ENCODE measurements at regions not wholly inside any gene's neighbourhood (a gene's known extent, or its start where the extent isn't known, plus 50 kb on each side); places are given as distances from the start of the nearest gene placed in this dataset.

DNA sequence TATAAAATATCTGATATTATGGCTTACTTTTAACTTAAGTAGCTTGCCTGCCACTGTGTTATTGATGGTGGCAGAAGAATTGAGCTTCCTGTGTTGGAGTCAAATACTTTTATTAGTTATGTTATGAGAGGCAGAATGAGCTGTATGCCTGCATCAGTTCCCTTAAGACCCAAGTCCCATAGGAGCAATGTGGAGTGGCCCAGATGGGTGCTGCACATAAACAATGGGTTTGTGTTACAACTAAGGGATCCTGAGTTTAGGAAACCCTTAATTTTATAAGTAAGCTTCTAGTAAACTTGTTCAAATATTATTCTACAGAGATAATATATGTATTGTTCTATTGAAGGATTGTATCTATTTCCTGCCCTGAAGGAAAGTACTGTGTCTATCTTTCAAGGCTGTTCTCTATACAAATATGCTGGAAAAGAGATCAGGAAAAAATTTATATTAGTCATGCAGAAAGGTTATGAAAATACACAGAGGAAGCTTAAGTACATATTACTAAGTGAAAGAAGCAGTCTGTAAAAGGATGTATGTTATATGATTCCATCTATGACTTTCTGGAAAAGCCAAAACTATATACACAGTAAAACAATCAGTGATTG is 2018.0 kb upstream of the PCDH20 start:
- no peak overlapping the region for H3K4me3 ChIP-seq (ENCODE audit: low read depth, low read length)
- DNase-seq (ENCODE audit: low read depth), result no peak
- in situ Hi-C loops (cut with HindIII; ENCODE audit: low sequenced_read_pairs), result no loop called here
- TF ChIP-seq, protein P1, sequence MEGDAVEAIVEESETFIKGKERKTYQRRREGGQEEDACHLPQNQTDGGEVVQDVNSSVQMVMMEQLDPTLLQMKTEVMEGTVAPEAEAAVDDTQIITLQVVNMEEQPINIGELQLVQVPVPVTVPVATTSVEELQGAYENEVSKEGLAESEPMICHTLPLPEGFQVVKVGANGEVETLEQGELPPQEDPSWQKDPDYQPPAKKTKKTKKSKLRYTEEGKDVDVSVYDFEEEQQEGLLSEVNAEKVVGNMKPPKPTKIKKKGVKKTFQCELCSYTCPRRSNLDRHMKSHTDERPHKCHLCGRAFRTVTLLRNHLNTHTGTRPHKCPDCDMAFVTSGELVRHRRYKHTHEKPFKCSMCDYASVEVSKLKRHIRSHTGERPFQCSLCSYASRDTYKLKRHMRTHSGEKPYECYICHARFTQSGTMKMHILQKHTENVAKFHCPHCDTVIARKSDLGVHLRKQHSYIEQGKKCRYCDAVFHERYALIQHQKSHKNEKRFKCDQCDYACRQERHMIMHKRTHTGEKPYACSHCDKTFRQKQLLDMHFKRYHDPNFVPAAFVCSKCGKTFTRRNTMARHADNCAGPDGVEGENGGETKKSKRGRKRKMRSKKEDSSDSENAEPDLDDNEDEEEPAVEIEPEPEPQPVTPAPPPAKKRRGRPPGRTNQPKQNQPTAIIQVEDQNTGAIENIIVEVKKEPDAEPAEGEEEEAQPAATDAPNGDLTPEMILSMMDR (IDR thresholded peaks at IDR 0.05; ENCODE audit: low read depth, low read length, missing control alignments), result no peak

DNA sequence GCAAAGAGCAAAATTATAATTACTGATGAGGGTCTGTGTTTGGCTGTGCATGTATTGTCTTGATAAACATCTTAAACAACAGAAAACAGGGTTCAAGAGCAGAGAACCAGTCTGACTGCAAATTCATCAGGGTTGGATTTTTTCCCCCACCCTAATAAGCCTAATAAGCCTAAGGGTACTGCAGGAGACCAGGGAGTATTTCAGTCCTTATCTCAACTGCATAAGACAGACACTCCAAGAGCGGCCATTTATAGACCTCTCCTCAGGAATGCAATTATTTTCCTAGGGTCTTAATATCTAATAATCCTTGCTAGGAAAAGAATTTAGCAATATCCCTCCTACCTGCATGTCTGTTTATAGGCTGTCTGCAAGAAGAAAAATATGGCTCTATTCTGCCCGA is 2011.5 kb upstream of the PCDH20 start:
- TF ChIP-seq, protein P1 (IDR thresholded peaks at IDR 0.05; ENCODE audit: low read depth, low read length, missing control alignments), result no peak
- in situ Hi-C loops (cut with HindIII; ENCODE audit: low sequenced_read_pairs), result no loop called here
- no peak for DNase-seq (ENCODE audit: low read depth)
- H3K4me3 ChIP-seq (ENCODE audit: low read depth, low read length), result no peak overlapping the region

DNA sequence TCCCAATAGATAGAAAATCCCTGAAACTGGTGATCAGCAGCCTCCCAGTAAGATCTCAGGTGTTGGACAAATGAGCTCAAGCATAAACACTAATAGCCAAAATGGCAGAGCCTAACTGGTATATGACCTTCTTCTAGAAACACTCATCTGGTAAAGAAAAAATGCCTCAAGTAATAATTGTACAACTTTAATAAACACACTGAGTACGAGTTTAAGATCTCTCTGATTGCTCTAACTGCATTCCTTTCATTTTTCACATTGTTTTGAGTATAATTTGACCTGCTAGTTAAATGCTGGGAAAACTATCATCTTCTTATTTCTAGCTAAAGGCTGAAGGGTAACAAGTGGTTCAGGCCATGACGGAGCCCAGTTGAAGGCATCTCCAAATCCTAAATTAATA is 2009.5 kb upstream of the PCDH20 start:
- TF ChIP-seq, protein P1 (IDR thresholded peaks at IDR 0.05; ENCODE audit: low read depth, low read length, missing control alignments), result no peak

DNA sequence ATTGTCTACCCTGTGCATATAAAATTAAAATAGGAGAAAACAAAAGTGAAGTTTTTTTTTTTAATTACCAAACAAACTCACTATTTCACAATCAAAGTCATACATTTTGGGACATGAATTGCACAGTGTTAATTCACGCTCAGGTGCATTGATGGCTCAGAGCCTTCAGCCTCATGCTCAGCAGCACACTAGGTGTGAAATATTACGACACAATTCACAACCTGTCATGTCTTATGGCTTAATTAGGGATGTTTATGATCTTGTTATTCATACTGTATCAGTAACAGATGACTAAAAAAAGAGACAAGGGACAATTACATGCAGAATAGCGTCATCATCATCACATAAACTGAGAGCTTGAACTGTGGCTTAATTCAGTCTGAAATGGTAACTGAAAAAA is 2005.5 kb upstream of the PCDH20 start:
- TF ChIP-seq, protein P1 (IDR thresholded peaks at IDR 0.05; ENCODE audit: low read depth, low read length, missing control alignments), result no peak
- no peak for DNase-seq (ENCODE audit: low read depth)
- in situ Hi-C loops (cut with HindIII; ENCODE audit: low sequenced_read_pairs), result no loop called here
- H3K4me3 ChIP-seq (ENCODE audit: low read depth, low read length), result no peak overlapping the region

More for the DNA sequence above, 2009.5 kb upstream of the PCDH20 start:
- in situ Hi-C loops (cut with HindIII; ENCODE audit: low sequenced_read_pairs), result no loop called here
- DNase-seq (ENCODE audit: low read depth), result no peak
- no peak overlapping the region for H3K4me3 ChIP-seq (ENCODE audit: low read depth, low read length)

DNA sequence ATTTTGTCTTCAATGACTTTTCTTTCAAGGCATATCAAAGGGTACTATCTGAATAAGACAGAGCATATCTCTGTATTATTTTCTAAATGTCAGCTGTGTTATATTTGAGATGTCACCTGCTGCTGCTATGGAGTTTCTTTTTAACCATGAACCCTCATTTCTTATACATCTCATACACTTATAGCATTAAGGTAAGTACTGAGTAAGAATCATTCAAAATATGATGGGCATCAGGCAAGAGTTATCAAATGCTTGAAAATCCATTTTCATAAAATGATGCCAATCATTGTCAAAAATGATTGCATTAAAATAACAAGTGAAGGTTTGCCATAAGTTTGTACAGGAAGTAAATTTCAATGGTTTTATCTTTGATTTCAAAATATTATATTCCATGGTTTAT is 2005.0 kb upstream of the PCDH20 start:
- in situ Hi-C loops (cut with HindIII; ENCODE audit: low sequenced_read_pairs), result no loop called here
- H3K4me3 ChIP-seq (ENCODE audit: low read depth, low read length), result no peak overlapping the region
- no peak for DNase-seq (ENCODE audit: low read depth)
- TF ChIP-seq, protein P1 (IDR thresholded peaks at IDR 0.05; ENCODE audit: low read depth, low read length, missing control alignments), result no peak

DNA sequence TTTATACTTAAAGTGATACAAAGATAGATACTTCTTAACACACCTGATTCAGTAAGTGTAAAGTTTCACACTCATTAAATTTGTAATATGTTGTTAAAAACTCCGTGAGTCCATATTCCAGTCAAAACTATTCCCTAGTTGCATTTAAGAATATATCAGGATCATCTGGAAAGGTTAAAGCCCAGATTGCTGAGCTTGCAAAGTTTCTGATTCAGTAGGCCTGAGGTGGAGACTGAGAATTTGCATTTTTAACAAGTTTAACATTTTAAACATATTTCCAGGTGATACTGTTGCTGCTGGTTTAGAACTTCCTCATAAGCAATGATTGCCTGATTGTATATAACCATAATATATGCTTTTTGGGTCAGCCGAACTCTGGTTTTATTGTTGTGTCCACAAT is 1998.6 kb upstream of the PCDH20 start:
- no peak overlapping the region for H3K4me3 ChIP-seq (ENCODE audit: low read depth, low read length)
- TF ChIP-seq, protein P1 (IDR thresholded peaks at IDR 0.05; ENCODE audit: low read depth, low read length, missing control alignments), result no peak
- in situ Hi-C loops (cut with HindIII; ENCODE audit: low sequenced_read_pairs), result no loop called here

More for the DNA sequence above, 1998.6 kb upstream of the PCDH20 start:
- no peak for DNase-seq (ENCODE audit: low read depth)
